Keratinocyte (primary cell): ENCODE measurements at regions not wholly inside any gene's neighbourhood (a gene's known extent, or its start where the extent isn't known, plus 50 kb on each side); places are given as distances from the start of the nearest gene placed in this dataset.
A peak's percentile ranks its signal among the peaks of the same experiment; 100 is the strongest.

Source experiments
- DNase-seq: peaks from one replicate; pipeline ENCODE4 v3.0.0-alpha.2; 2011; ENCODE audit warnings: low read depth, missing footprints, low spot score
- FAIRE-seq: peaks from 2 replicates; lab custom pipeline; 2011; peaks lifted over from hg19 to GRCh38; lab: Jason Lieb, UNC
- H2AFZ ChIP-seq: 2 replicates; pipeline ENCODE4 v1.6.0; 2012; ENCODE audit warnings: low read length, control low read depth, inconsistent platforms; ENCODE audit not compliant: control insufficient read depth
- H3K27ac ChIP-seq: 2 replicates; pipeline ENCODE4 v1.5.1; 2011; ENCODE audit warnings: low read length; ENCODE audit not compliant: control insufficient read depth, insufficient read depth
- H3K27me3 ChIP-seq: 3 replicates; pipeline ENCODE4 v1.6.0; 2011; ENCODE audit warnings: low read length; ENCODE audit not compliant: control insufficient read depth, insufficient read depth; ENCODE audit errors: extremely low read depth
- H3K36me3 ChIP-seq, 2 experiments: 2 replicates in 1 of 2; 3 replicates in 1 of 2; pipeline ENCODE4 v1.5.1; 2011; ENCODE audit warnings: low read length in 2 of 2, mild to moderate bottlenecking in 1 of 2; ENCODE audit not compliant: control insufficient read depth in 2 of 2, insufficient read depth in 2 of 2; ENCODE audit errors: extremely low read depth in 1 of 2
- H3K4me1 ChIP-seq: 3 replicates; pipeline ENCODE4 v1.5.1; 2011; ENCODE audit warnings: low read length; ENCODE audit not compliant: control insufficient read depth, insufficient read depth; ENCODE audit errors: extremely low read depth
- H3K4me2 ChIP-seq: 3 replicates; pipeline ENCODE4 v1.6.0; 2011; ENCODE audit warnings: low read depth, low read length; ENCODE audit not compliant: control insufficient read depth, insufficient read depth; ENCODE audit errors: extremely low read depth
- H3K4me3 ChIP-seq, 3 experiments: fragments of 200-600 bp in 1 of 3; sonication (generic) in 1 of 3; 2 replicates in 2 of 3; 3 replicates in 1 of 3; pipeline ENCODE4 v1.5.1; 2011 to 2016; ENCODE audit warnings: low read length in 3 of 3, mild to moderate bottlenecking in 3 of 3, control low read depth in 2 of 3, inconsistent platforms in 1 of 3, low read depth in 1 of 3, mixed read lengths in 1 of 3, mixed run types in 1 of 3, moderate library complexity in 1 of 3; ENCODE audit not compliant: control insufficient read depth in 2 of 3, insufficient read depth in 2 of 3; ENCODE audit errors: extremely low read depth in 1 of 3
- H3K79me2 ChIP-seq: 2 replicates; pipeline ENCODE4 v1.6.0; 2012; ENCODE audit warnings: low read length; ENCODE audit not compliant: control insufficient read depth, insufficient read depth
- H3K9ac ChIP-seq: 3 replicates; pipeline ENCODE4 v1.6.0; 2011; ENCODE audit warnings: low read length; ENCODE audit not compliant: control insufficient read depth, insufficient read depth; ENCODE audit errors: extremely low read depth
- H3K9me1 ChIP-seq: 3 replicates; pipeline ENCODE4 v1.6.0; 2011; ENCODE audit warnings: low read length; ENCODE audit not compliant: control insufficient read depth, insufficient read depth; ENCODE audit errors: extremely low read depth
- H3K9me3 ChIP-seq: 2 replicates; pipeline ENCODE4 v1.5.1; 2012; ENCODE audit warnings: low read depth, low read length; ENCODE audit not compliant: control insufficient read depth
- H4K20me1 ChIP-seq: 3 replicates; pipeline ENCODE4 v1.6.0; 2011; ENCODE audit warnings: low read length; ENCODE audit not compliant: control insufficient read depth, insufficient read depth; ENCODE audit errors: extremely low read depth
- EZH2 ChIP-seq: IDR thresholded peaks from one replicate; pipeline ENCODE4 v1.6.1; 2012; ENCODE audit warnings: inconsistent platforms, mild to moderate bottlenecking, low read length, moderate library complexity
- dilution Hi-C: fragments of 300-500 bp; cut with MboI; formaldehyde crosslinking; loops from one replicate; pipeline ENCODE4 v1.7.0; 2020; ENCODE audit warnings: low sequenced_read_pairs; ENCODE audit not compliant: extremely low pct_ligation_motif_present
- TF ChIP-seq, protein P1 (sequence below), 3 experiments: IDR thresholded peaks in 1 of 3; conservative IDR thresholded peaks in 1 of 3; optimal IDR thresholded peaks in 1 of 3; 2 replicates in 2 of 3; 3 replicates in 1 of 3; pipeline versions ENCODE3 to v1.5.1; 2011; ENCODE audit warnings: low read length in 3 of 3, mild to moderate bottlenecking in 3 of 3, moderate library complexity in 2 of 3, control low read depth in 1 of 3, inconsistent platforms in 1 of 3; ENCODE audit not compliant: insufficient read depth in 2 of 3; ENCODE audit errors: extremely low read depth in 1 of 3

DNA sequence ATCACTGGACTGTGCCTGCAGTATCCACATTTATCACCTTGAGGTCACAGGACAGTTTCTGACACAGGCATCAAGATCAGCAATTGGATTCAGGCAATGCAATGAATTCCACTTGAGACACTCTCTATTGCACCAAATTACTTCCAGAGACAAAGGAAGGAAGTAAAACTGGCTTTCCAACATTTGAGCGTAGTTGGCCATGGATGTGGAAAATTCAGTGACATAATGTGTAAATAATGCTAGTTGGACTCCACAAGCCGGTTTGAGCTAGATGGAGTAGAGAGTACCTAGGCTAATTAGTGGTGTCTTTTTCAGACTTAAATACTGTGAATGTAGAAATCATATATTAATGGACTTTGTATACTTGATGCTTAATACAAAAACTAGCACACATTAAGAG lies 168.3 kb upstream of the SYT1 start:
- Histone ChIP-seq H3K4me2 (no peak overlapping the region), H3K9ac (no peak overlapping the region), H3K4me3 (no peak overlapping the region), H3K27ac (no peak overlapping the region), H3K27me3 (no peaks in the 10 kb centered on the region), H3K9me3 (no peaks in the 10 kb centered on the region), H3K9me1 (no peaks in the 10 kb centered on the region), H2AFZ (no peak overlapping the region), H3K79me2 (no peaks in the 10 kb centered on the region), H3K4me1 (peaks cover 14% of the 10 kb centered on the region), H4K20me1 (no peaks in the 10 kb centered on the region), H3K36me3 (no peaks in the 10 kb centered on the region)
- FAIRE-seq, result no peak
- dilution Hi-C loops, result no loop called here
- no peak for TF ChIP-seq EZH2
- TF ChIP-seq, protein P1, sequence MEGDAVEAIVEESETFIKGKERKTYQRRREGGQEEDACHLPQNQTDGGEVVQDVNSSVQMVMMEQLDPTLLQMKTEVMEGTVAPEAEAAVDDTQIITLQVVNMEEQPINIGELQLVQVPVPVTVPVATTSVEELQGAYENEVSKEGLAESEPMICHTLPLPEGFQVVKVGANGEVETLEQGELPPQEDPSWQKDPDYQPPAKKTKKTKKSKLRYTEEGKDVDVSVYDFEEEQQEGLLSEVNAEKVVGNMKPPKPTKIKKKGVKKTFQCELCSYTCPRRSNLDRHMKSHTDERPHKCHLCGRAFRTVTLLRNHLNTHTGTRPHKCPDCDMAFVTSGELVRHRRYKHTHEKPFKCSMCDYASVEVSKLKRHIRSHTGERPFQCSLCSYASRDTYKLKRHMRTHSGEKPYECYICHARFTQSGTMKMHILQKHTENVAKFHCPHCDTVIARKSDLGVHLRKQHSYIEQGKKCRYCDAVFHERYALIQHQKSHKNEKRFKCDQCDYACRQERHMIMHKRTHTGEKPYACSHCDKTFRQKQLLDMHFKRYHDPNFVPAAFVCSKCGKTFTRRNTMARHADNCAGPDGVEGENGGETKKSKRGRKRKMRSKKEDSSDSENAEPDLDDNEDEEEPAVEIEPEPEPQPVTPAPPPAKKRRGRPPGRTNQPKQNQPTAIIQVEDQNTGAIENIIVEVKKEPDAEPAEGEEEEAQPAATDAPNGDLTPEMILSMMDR (optimal IDR thresholded peaks at IDR 0.05 in 1 of 3, IDR thresholded peaks at IDR 0.05 in 1 of 3, conservative IDR thresholded peaks at IDR 0.05 in 1 of 3; ENCODE audit: extremely low read depth in 1 of 3, insufficient read depth in 2 of 3, low read length in 3 of 3), result no peak
- no peak for DNase-seq

DNA sequence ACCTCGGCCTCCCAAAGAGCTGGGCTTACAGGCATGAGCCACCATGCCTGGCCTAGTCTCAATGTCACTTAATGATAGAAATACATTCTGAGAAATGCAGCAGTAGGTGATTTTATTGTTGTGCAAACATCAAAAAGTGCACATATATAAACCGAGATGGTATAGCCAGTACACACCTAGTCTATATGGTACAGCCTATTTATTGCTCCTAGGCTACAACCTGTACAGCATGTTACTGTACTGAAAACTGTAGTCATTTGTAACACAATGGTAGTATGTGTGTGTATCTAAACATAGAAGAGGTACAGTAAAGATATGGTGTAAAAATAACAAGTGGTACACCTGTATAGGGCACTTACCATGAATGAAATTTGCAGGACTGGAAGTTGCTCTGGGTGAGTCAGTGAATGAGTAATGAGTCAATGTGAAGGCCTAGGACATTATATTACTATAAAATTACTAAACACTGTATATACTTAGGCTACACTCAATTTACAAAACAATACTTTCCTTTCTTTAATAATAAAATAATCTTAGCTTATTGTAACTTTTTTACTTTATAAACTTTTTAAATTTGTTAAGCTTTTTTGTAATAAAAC lies 166.7 kb upstream of the SYT1 start:
- DNase-seq (peak; percentile 19), FAIRE-seq (peak; percentile 55)
- Histone ChIP-seq H3K27ac (no peak overlapping the region), H3K27me3 (no peaks in the 10 kb centered on the region), H3K4me1 (peaks cover 16% of the 10 kb centered on the region), H3K9me3 (no peaks in the 10 kb centered on the region), H3K36me3 (no peaks in the 10 kb centered on the region), H2AFZ (no peak overlapping the region), H3K9me1 (no peaks in the 10 kb centered on the region), H3K79me2 (no peaks in the 10 kb centered on the region), H3K4me3 (no peak overlapping the region), H3K9ac (no peak overlapping the region), H4K20me1 (no peaks in the 10 kb centered on the region), H3K4me2 (peak overlapping the region; percentile 2)
- dilution Hi-C loops, result no loop called here
- TF ChIP-seq EZH2, result no peak
- TF ChIP-seq, protein P1 (optimal IDR thresholded peaks at IDR 0.05 in 1 of 3, IDR thresholded peaks at IDR 0.05 in 1 of 3, conservative IDR thresholded peaks at IDR 0.05 in 1 of 3; ENCODE audit: extremely low read depth in 1 of 3, insufficient read depth in 2 of 3, low read length in 3 of 3), result no peak
